ENCODE measurements at regions not wholly inside any gene's neighbourhood (a gene's known extent, or its start where the extent isn't known, plus 50 kb on each side); places are given as distances from the start of the nearest gene placed in this dataset.

DNA sequence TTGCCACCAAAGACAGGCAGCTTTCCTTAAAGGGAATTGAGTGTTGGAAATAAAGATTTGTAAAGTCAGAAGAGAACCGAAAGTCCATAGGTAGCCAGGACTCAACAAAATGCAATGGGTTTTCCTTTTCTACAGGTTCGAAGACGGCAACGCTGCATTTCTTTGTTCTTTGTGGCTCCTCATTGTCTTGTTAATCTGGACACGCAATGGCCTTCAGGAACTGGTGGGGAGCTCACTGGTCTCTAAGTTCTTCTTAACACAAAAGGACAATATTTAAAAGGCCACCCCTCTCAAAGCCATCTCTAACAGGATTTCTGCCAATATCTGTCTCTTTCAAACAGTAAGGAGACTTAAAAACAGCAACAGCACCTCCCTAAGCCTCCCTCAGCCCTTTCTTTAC, 170.6 kb downstream of the RMI1 start:
- Mint-ChIP-seq H3K9me3 (no peaks in the 10 kb centered on the region), H3K36me3 (no peaks in the 10 kb centered on the region), H3K27ac (no peak overlapping the region), H3K4me1 (ENCODE audit: unreplicated experiment) (peaks cover 8% of the 10 kb centered on the region), H3K4me3 (no peak overlapping the region), H3K27me3 (no peaks in the 10 kb centered on the region)
- TF ChIP-seq CTCF (conservative IDR thresholded peaks at IDR 0.05), result no peak
- DNase-seq (ENCODE audit: extremely low spot score, unreplicated experiment), result no peak

- no peak for TF ChIP-seq CTCF (conservative IDR thresholded peaks at IDR 0.05)
- no peak for DNase-seq (ENCODE audit: extremely low spot score, unreplicated experiment)
- peaks cover 8% of the 10 kb centered on the region for H3K4me1 Mint-ChIP-seq (ENCODE audit: unreplicated experiment)
- no peaks in the 10 kb centered on the region for H3K36me3 Mint-ChIP-seq
- no peaks in the 10 kb centered on the region for H3K9me3 Mint-ChIP-seq
- no peak overlapping the region for H3K27ac Mint-ChIP-seq
- no peak overlapping the region for H3K4me3 Mint-ChIP-seq
- no peaks in the 10 kb centered on the region for H3K27me3 Mint-ChIP-seq
Observed at GRCh38 chr9:84151640-84152039, 171.0 kb downstream of the RMI1 start.

DNA sequence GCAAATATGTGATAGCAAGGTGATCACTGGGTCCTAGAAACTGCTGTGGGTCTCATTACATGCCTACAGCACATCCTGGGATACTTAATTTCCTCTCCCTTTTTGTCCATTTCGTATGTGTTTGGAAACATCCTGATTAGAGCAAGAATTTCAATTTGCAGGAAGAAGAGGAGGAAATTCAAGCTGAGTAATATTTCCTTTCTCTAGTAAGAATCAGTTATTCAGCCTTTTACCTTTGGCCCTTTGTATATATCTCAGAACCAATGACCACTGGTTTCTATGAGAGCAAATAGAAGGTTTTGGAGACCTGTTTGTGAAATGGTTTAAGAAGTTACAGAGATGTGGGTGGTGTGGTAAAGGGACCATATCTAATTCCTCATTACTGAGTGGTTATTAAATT, 171.6 kb downstream of the RMI1 start:
- TF ChIP-seq CTCF (conservative IDR thresholded peaks at IDR 0.05), result no peak
- H3K36me3 Mint-ChIP-seq, result no peaks in the 10 kb centered on the region
- no peak overlapping the region for H3K4me3 Mint-ChIP-seq
- H3K9me3 Mint-ChIP-seq, result no peaks in the 10 kb centered on the region
- DNase-seq (ENCODE audit: extremely low spot score, unreplicated experiment), result no peak
- H3K27me3 Mint-ChIP-seq, result no peaks in the 10 kb centered on the region
- H3K27ac Mint-ChIP-seq, result no peak overlapping the region
- H3K4me1 Mint-ChIP-seq (ENCODE audit: unreplicated experiment), result peaks cover 4% of the 10 kb centered on the region

DNA sequence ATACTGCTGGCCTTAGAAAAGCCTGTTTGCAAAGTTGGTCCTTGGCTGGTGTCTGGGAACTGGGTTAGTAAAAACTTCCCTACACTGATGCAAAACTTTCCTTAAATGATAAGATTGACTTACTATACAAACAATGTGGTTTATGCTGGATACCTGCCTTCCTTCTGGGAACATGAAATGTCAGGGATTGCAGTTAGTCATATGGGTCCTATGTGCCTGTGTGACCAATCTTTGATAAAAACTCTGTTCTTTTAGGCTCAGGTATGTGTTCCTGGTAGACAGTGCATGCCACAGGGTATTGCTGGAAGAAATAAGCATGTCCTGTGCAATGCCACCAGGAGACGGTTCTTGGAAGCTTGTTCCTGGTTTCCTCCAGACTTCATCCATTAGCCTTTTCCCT, 173.3 kb downstream of the RMI1 start:
- H3K4me1 Mint-ChIP-seq (ENCODE audit: unreplicated experiment), result no peaks in the 10 kb centered on the region
- no peak overlapping the region for H3K27ac Mint-ChIP-seq
- DNase-seq (ENCODE audit: extremely low spot score, unreplicated experiment), result no peak
- H3K9me3 Mint-ChIP-seq, result no peaks in the 10 kb centered on the region
- H3K36me3 Mint-ChIP-seq, result no peaks in the 10 kb centered on the region
- H3K27me3 Mint-ChIP-seq, result no peaks in the 10 kb centered on the region
- H3K4me3 Mint-ChIP-seq, result no peak overlapping the region
- TF ChIP-seq CTCF (conservative IDR thresholded peaks at IDR 0.05), result no peak

DNA sequence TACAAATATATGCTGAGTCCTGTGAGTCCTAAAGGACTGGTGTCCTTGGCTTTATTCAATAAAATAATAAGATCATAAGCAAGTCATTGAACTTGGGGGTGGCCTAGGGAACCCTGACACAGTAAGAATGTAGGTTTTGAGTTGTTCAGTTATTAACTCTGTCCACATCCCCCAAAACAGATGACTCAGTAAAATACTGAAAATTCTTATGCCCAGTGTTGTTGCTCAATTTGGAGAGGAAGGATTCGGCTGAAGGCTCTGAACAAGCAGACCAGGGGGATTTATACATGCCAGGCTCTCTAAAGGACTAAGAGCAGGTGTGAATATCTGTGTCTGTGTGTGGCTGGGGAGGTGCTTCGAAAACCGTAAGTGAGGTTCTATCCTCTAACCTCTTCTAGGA, 173.7 kb downstream of the RMI1 start:
- H3K4me1 Mint-ChIP-seq (ENCODE audit: unreplicated experiment), result no peaks in the 10 kb centered on the region

More for the DNA sequence above, 173.7 kb downstream of the RMI1 start:
- Mint-ChIP-seq H3K27me3 (no peaks in the 10 kb centered on the region), H3K27ac (no peak overlapping the region), H3K4me3 (no peak overlapping the region), H3K9me3 (no peaks in the 10 kb centered on the region), H3K36me3 (no peaks in the 10 kb centered on the region)
- DNase-seq (ENCODE audit: extremely low spot score, unreplicated experiment), result no peak
- no peak for TF ChIP-seq CTCF (conservative IDR thresholded peaks at IDR 0.05)

Data from type B pancreatic cell (in vitro differentiated cells).